ENCODE measurements at regions not wholly inside any gene's neighbourhood (a gene's known extent, or its start where the extent isn't known, plus 50 kb on each side); places are given as distances from the start of the nearest gene placed in this dataset.

GRCh38 chr5:167673942-167674341 lies 617.5 kb upstream of the WWC1 start:
- no peaks in the 10 kb centered on the region for H3K27me3 ChIP-seq
- peaks cover 30% of the 10 kb centered on the region for H4K20me1 ChIP-seq
- no peak overlapping the region for H3K4me3 ChIP-seq
- peaks cover 19% of the 10 kb centered on the region; the same call in 1 of the 2 replicates for H3K4me1 ChIP-seq
- no peak overlapping the region for H3K27ac ChIP-seq
- peaks cover 64% of the 10 kb centered on the region for H3K36me3 ChIP-seq
- TF ChIP-seq Cebpa-rat (IDR thresholded peaks at IDR 0.05), result no peak
- H3K9ac ChIP-seq, result no peak overlapping the region
- H3K9me3 ChIP-seq, result peaks cover 27% of the 10 kb centered on the region
- no peak overlapping the region for H3K4me2 ChIP-seq

GRCh38 chr5:167678481-167678880 lies 613.0 kb upstream of the WWC1 start:
- H3K4me2 ChIP-seq, result no peak overlapping the region
- no peak overlapping the region for H3K4me3 ChIP-seq
- no peak for TF ChIP-seq Cebpa-rat (IDR thresholded peaks at IDR 0.05)
- peaks cover 43% of the 10 kb centered on the region for H3K9me3 ChIP-seq
- H3K4me1 ChIP-seq, result no peaks in the 10 kb centered on the region
- peaks cover 72% of the 10 kb centered on the region for H3K36me3 ChIP-seq
- peaks cover 14% of the 10 kb centered on the region; the same call in 1 of the 2 replicates for H4K20me1 ChIP-seq
- H3K27me3 ChIP-seq, result no peaks in the 10 kb centered on the region
- no peak overlapping the region for H3K27ac ChIP-seq
- no peak overlapping the region for H3K9ac ChIP-seq

DNA sequence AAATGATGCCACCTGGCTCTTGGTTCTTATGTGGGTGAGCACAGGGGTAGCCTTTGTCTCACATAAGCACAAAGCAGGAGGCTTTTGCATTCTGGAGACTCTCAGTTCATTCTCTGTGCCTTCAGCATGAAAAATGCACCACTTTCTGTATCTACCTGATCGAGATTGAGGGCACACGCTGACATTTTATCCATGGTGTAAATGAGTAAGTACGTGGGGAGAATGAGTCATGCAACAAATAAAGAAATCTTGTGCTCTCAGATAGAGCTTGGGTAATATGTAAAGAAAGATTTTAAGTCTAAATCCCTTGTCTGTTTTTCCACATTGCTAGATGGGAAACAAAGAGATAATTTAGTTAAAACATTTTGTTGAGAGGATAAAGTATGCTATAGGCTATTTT lies 607.2 kb upstream of the WWC1 start:
- H3K4me1 ChIP-seq, result peaks cover 43% of the 10 kb centered on the region
- no peak overlapping the region for H3K9ac ChIP-seq
- peaks cover 17% of the 10 kb centered on the region for H3K9me3 ChIP-seq
- H3K27ac ChIP-seq, result no peak overlapping the region
- no peaks in the 10 kb centered on the region for H3K27me3 ChIP-seq
- H3K4me3 ChIP-seq, result no peak overlapping the region
- TF ChIP-seq Cebpa-rat (IDR thresholded peaks at IDR 0.05), result no peak
- peaks cover 30% of the 10 kb centered on the region; the same call in 1 of the 2 replicates for H4K20me1 ChIP-seq
- H3K4me2 ChIP-seq, result 0 out of 2 replicates have a peak overlapping the region, but pooled peaks have one; percentile 10
- peaks cover 48% of the 10 kb centered on the region for H3K36me3 ChIP-seq

DNA sequence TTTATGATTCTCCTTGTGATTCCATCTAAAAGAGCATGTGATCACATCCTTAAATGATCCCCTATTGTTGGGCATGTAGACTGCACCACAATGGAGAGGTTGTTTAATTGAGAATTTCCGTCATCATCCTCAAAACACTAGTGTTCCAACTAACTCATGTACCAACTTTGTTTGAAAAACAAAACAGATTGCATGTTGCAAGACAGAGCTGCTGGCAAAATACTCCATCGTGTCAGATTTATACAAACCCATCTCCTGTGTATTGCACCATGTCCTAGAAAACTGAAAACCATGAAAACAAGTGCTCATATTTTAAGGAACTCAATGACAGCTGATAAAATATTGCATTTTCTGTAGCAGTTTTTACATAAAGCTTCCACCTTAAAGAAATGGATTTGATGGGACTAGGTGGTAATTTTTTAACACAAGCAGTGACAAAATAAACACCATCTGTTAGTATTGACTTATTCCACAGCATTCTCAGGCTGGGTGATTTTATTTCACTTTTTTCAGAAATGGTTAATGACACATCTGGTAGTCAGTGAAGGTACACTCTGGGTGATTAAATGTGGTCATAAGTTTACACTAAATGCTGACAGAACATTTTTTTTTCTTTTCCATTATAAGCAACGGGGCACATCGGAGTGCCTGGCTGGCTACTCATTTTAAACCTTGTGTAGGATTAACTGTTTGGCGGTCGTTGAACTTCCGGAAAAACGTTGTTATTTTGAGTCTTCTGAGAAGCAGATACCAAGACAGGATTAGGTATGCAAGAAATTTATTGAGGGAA lies 602.9 kb upstream of the WWC1 start:
- H3K9me3 ChIP-seq, result no peaks in the 10 kb centered on the region
- peaks cover 42% of the 10 kb centered on the region; the same call in 1 of the 2 replicates for H4K20me1 ChIP-seq
- no peak overlapping the region for H3K27ac ChIP-seq
- H3K4me2 ChIP-seq, result no peak overlapping the region
- H3K4me3 ChIP-seq, result no peak overlapping the region
- H3K9ac ChIP-seq, result no peak overlapping the region
- peaks cover 43% of the 10 kb centered on the region for H3K4me1 ChIP-seq
- no peaks in the 10 kb centered on the region for H3K27me3 ChIP-seq
- no peak for TF ChIP-seq Cebpa-rat (IDR thresholded peaks at IDR 0.05)
- peaks cover 44% of the 10 kb centered on the region for H3K36me3 ChIP-seq

DNA sequence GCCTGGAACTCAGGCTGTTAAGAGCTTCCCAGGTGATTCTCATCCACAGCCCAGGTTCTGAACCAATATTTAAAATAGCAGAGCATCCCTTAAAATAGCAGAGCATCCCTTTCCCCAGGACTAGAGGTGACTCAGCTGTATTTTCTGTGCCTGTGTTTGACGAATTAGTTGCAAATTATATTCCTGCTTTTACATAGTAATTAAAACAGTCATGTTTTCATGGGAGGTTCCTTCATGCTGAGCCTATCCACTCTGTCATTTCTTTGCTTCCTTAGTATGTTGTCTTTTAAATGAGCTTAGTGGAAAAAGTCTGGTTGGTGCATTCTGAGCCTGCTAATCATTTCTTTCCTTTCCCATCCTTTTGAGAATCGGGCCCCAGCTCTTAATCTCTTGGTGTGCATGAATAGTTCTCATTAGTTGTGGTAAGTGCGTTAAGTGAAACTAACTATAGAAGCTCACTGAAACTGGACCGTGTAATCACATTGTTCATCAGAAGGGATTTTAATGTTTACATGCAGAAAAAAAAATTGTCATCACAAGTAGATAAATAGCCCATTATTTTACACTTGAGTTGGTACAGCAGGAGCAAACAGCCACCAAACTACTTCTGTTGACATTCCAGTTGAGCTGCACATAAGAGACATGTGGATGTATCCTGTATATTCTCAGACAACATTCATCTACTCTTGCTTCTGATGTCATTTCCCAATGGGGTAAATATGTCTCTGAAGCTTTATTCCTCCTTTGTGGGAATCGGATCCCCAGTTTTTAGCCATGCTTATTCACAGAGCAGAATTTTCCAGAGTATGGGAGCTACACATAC lies 596.9 kb upstream of the WWC1 start:
- no peaks in the 10 kb centered on the region for H3K9me3 ChIP-seq
- no peak overlapping the region for H3K4me3 ChIP-seq

DNA sequence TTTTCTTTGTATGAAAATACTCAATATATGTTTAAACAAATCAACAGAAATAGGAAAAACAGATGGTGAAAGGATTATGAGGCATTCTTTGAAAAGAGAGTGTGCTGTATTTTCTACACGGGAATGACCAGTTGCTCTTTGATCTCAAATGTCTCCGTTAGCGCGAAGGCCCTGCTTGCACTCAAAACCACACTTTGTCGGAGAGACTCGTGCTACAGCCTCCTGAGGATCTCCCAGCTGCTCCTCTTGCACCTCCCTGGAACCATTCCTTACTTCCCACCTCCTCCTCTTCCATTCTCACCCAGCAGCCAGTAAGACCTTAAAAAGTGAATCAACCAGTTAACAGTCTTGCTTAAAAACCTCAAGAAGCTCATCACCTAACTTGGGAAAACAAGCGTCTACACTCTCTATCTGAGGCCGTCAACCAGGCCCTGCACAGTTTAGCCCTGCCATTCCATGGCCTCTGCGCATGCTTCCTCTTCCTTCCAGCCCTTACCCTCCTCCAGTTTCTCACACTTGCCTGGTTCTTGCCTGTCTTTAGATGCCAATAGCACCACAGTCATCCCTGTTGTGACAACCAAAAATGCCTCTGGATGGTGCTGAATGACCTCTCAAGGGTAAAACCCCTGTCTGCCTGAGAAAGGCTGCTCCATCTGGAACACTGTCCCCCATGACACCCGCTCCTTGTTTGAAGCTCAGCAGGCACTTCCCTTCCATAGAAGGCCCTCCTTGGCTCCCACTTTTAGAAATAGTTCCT lies 594.7 kb upstream of the WWC1 start:
- H4K20me1 ChIP-seq, result peaks cover 75% of the 10 kb centered on the region; the same call in 1 of the 2 replicates
- H3K9ac ChIP-seq, result no peak overlapping the region
- no peak overlapping the region for H3K4me2 ChIP-seq
- no peaks in the 10 kb centered on the region for H3K9me3 ChIP-seq
- H3K27me3 ChIP-seq, result no peaks in the 10 kb centered on the region
- H3K36me3 ChIP-seq, result peaks cover 31% of the 10 kb centered on the region
- H3K4me1 ChIP-seq, result no peaks in the 10 kb centered on the region
- no peak overlapping the region for H3K27ac ChIP-seq
- no peak overlapping the region for H3K4me3 ChIP-seq
- no peak for TF ChIP-seq Cebpa-rat (IDR thresholded peaks at IDR 0.05)

More for the DNA sequence above, 596.9 kb upstream of the WWC1 start:
- H4K20me1 ChIP-seq, result peaks cover 63% of the 10 kb centered on the region; the same call in 1 of the 2 replicates
- TF ChIP-seq Cebpa-rat (IDR thresholded peaks at IDR 0.05), result no peak
- no peak overlapping the region for H3K27ac ChIP-seq
- H3K27me3 ChIP-seq, result no peaks in the 10 kb centered on the region
- no peak overlapping the region for H3K4me2 ChIP-seq
- no peaks in the 10 kb centered on the region for H3K4me1 ChIP-seq
- no peak overlapping the region for H3K9ac ChIP-seq
- peaks cover 40% of the 10 kb centered on the region for H3K36me3 ChIP-seq

- Histone ChIP-seq H3K9ac (no peak overlapping the region), H3K4me2 (no peak overlapping the region), H3K27ac (no peak overlapping the region)
These were observed 592.0 kb upstream of the WWC1 start for GRCh38 chr5:167699432-167699831.

GRCh38 chr5:167701051-167701450 lies 590.4 kb upstream of the WWC1 start:
- H3K4me1 ChIP-seq, result no peaks in the 10 kb centered on the region
- H3K27ac ChIP-seq, result no peak overlapping the region
- H3K4me2 ChIP-seq, result no peak overlapping the region
- H3K36me3 ChIP-seq, result peaks cover 33% of the 10 kb centered on the region
- peaks cover 73% of the 10 kb centered on the region; the same call in 1 of the 2 replicates for H4K20me1 ChIP-seq
- no peak overlapping the region for H3K9ac ChIP-seq
- H3K27me3 ChIP-seq, result no peaks in the 10 kb centered on the region
- no peak overlapping the region for H3K4me3 ChIP-seq
- no peaks in the 10 kb centered on the region for H3K9me3 ChIP-seq
- no peak for TF ChIP-seq Cebpa-rat (IDR thresholded peaks at IDR 0.05)

More at GRCh38 chr5:167699432-167699831, 592.0 kb upstream of the WWC1 start:
- peaks cover 72% of the 10 kb centered on the region; the same call in 1 of the 2 replicates for H4K20me1 ChIP-seq
- no peaks in the 10 kb centered on the region for H3K9me3 ChIP-seq
- H3K36me3 ChIP-seq, result peaks cover 29% of the 10 kb centered on the region
- H3K27me3 ChIP-seq, result no peaks in the 10 kb centered on the region
- no peaks in the 10 kb centered on the region for H3K4me1 ChIP-seq
- no peak for TF ChIP-seq Cebpa-rat (IDR thresholded peaks at IDR 0.05)
- H3K4me3 ChIP-seq, result no peak overlapping the region

DNA sequence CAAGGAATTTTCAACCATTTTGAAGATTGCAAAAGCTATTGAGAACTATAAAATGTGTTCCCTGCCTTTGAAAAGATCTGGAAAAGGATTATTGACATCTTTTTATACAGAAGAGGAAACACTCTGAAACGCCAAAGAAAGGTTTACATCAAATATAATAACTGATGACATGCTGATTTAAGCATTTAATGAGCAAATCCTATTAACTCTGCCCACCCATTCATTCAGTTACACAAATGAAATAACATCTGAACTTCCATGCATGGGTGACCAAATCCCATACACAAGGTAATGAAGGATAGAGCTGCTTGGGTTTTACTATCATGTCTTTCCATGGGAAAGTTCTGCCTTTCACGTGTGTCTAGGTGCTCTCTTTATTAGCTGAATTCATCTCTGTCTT lies 589.4 kb upstream of the WWC1 start:
- Histone ChIP-seq H3K4me2 (no peak overlapping the region), H3K27me3 (no peaks in the 10 kb centered on the region)

More for the DNA sequence above, 589.4 kb upstream of the WWC1 start:
- no peak for TF ChIP-seq Cebpa-rat (IDR thresholded peaks at IDR 0.05)
- Histone ChIP-seq H3K4me3 (no peak overlapping the region), H3K27ac (no peak overlapping the region), H3K9me3 (no peaks in the 10 kb centered on the region), H4K20me1 (peaks cover 65% of the 10 kb centered on the region; the same call in 1 of the 2 replicates), H3K4me1 (no peaks in the 10 kb centered on the region), H3K9ac (no peak overlapping the region), H3K36me3 (peaks cover 27% of the 10 kb centered on the region)
